Thyroid gland (tissue), 4 donors: ENCODE measurements at regions not wholly inside any gene's neighbourhood (a gene's known extent, or its start where the extent isn't known, plus 50 kb on each side); places are given as distances from the start of the nearest gene placed in this dataset.

Source experiments
- CTCF ChIP-seq, 6 experiments: fragments of 200-600 bp in 3 of 6; fragments of 450-650 bp in 3 of 6; sonication (generic) in 3 of 6; IDR thresholded peaks; one replicate each; pipeline ENCODE4 v1.5.1; 2016 to 2019; ENCODE audit warnings: antibody characterized with exemption in 6 of 6, mild to moderate bottlenecking in 2 of 6, inconsistent platforms in 1 of 6, moderate library complexity in 1 of 6
- POLR2A ChIP-seq, 2 donors: fragments of 450-650 bp; IDR thresholded peaks; one replicate each; pipeline ENCODE4 v1.6.1; 2017; ENCODE audit warnings: antibody characterized with exemption in 2 of 2, mild to moderate bottlenecking in 2 of 2, moderate library complexity in 1 of 2

GRCh38 chr17:69654981-69655855 is 240.7 kb downstream of the MAP2K6 start:
- TF ChIP-seq CTCF (IDR thresholded peaks at IDR 0.05) (no peak), POLR2A (IDR thresholded peaks at IDR 0.05) (peak in 1 of 2 donors; percentile 35)
